Stimulated activated CD4-positive, alpha-beta T cell treated with anti-CD3 and anti-CD28 coated beads, TNF-alpha, amount 100 ng/mL, for 1 hour (primary cell): ENCODE measurements at regions not wholly inside any gene's neighbourhood (a gene's known extent, or its start where the extent isn't known, plus 50 kb on each side); places are given as distances from the start of the nearest gene placed in this dataset.
"Not testable (repeated sequence)": the region's sequence is repeated elsewhere in the genome, so short reads cannot be mapped to it uniquely, and the experiment has no call there.

Experiments used
- DNase-seq, 3 donors: peaks; one replicate each; pipeline ENCODE4 v3.0.0-alpha.2; 2020; ENCODE audit warnings: low read depth in 3 of 3, low spot score in 1 of 3

DNA sequence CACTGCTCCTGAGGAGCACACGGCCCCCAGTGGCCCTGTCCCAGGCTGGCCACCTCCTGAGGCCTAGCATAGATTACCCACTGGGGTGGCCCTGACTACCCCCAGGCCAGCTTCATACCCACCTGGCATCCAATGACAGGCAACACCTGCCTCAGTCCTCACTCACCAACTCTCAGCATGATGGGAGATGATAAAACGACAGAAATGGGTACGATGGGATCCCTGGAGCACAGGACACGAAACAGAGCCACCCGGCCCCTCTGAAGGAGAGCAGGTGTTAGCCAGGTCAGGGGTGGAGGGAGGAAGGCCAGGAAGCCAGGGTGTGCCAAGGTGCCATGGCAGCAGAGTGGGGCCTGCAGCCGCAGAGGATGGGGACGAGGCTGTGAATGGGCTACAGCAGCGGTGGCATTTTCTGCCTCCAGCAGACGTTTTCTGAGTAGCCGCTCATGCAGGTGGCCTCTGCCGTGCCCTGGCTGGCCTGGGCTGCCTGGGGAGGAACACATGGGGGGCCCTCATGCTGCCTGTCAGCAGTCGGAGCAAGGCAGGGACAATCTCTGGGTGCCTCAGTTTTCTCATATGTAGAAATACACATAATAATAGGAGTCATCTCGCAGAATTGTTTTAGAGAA, 50.2 kb upstream of the FGF3 start:
- no peak for DNase-seq

DNA sequence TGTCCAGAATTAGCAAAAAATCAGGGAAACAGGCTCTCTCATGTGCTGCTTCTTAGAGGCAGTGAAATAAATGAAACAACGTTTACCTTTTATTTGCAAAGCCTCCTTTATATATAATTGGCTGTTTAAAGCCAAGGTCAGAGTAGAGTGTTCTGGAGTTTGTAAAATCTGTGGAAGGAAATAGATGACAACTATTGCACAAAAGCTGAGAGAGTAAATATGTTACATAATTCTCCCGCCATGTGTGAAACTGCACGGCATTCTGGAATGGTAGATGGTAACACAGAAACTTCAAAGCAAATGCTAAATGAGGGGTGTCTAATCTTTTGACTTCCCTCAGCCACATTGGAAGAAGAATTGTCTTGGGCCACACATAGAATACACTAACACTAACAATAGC, 51.5 kb upstream of the FGF3 start:
- no peak for DNase-seq

DNA sequence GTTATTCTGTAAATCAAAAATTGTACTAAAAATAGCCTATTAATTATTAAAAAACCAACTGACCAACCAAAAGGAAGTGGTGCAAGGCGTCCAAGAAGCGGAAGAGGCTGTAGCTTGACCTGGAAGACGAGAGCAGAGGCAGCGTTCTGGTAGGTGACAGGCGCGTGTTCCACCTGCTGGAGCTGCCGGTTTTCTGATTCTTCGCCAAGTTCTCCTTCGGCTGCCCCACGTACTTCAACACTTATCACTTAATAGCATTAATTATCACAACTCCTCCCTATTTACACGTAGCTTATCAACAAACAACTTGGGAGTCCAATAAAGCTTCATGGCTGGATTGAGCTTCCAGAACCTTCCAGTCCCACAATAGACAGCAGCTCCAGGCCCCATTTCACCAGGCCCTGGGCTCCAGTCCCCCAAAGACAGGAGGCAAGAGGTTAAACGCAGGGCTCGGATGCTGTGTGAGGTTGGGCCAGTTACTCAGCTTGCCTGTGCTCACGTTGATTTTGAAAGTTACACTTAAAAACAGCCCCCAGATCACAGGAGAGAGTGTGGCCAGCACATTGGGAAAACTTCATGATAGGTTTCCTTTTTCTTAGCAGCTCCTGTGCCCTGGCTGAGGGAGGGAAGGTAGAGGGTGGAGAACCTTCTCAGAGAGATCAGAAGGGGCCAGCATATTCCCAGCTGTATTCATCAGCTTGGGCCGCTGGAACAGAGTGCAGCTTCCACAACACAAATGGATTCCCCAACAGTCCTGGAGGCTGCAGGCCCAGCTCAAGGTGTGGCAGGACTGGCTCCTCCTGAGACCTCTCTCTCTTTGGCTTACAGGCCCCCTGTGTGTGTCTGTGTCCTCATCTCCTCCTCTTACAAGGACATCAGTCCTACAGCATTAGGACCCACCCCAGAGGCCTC, 54.2 kb upstream of the FGF3 start:
- no peak for DNase-seq

DNA sequence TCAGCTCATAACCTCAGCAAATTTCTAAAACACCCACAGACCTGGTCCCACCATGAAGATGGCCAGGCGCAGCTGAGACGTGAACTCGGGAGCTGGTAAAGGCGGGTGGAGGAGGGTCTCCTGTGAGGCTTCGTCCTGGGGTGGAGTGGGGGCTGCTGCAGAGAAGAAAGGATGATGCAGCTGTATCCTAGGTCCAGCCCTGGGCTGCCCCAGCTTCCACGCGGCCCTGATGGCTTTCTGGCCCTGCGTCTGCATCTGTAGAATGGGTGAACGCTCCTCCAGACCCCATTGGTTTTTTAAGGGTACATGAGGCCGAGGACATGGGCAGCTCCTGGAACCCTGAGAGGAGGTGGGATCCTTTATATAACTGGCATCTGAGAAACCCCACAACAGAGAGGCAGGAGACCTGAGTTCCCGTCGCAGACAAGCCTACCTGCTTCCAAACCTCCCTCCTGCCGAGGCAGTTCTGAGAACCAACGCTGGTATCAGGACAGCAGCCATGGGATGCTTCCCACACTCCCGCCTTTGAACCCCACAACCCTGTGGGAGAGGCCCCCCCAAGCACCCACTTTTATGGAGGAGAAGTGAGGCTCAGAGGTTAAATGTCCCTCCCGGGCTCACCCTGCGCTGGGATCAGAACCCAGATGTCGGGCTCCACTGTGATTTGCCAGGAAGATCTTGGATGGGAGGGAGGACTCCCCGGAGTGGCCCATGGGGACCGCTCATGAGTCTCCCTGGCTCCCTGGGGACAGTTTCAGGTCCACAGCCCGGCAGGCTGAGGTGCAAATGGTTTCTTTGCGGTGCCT, 55.2 kb upstream of the FGF3 start:
- DNase-seq, result no peak

DNA sequence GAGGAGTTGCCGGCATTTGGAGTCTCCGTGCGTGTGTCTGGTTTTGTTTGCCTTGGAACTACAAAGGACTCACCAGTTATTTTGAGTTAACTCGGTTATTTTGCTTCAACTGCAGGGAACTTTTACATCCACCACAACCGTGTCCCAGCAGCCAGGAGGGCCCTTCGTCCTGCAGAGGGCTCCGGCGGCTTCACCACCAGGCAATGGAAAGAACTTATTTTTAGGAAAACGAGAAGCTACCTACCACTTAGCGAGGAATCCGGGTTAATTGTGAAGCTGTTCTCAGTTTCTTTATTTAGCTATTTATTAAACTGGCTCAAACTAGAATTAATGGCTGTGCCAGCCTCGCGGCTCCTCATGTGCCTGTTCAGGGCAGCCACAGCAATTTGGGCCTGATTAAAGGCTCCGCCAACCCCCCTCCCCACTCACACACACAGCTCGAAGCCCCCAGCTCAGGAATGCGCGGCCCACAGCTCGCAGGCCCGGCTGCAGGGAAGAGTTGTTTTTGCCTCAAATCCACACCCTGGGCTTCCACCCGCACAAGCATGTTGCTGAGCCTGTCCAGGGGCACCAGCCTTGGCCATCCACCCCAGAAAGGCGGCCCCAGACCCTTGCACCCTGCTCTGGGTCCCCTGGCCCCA, 55.9 kb upstream of the FGF3 start:
- DNase-seq, result no peak

DNA sequence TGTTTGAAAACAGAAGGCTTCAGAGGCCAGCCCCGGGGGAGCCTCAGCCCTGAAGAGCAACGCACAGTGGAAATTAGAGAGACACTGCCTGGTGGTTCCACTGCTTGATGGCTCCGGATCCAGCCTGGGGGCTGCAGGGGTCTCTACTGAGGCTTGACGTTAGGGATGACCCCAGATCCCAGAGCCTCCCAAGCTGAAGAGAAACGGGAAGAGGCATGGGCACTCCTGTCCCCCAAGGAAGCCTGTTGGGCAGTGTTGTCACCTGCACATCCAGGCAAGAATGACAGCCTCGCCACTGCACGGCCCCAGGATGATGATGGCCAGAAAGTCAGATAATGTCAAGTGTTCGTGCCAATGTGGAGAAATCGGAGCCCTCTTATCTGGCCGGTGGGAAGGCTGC, 56.8 kb upstream of the FGF3 start:
- DNase-seq, result no peak

DNA sequence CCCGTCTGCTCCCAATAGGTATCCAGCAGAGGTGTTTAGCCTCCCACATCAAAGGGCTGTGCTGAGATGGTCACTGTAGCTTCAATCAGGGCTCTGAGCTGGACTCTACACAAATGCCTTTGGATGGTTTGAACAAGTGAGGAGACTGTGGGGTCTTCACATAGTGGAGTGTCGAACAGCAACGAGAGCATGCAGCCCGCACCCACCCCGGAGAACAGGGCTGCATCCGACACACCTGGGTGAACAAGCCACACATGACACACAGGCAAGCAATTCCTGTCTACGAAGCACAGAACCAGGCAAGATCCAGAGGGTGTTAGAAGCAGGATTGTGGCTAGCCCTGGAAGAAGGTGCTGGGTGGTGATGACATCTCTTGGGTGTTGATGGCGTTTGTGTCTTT, 58.0 kb upstream of the FGF3 start:
- no peak for DNase-seq

DNA sequence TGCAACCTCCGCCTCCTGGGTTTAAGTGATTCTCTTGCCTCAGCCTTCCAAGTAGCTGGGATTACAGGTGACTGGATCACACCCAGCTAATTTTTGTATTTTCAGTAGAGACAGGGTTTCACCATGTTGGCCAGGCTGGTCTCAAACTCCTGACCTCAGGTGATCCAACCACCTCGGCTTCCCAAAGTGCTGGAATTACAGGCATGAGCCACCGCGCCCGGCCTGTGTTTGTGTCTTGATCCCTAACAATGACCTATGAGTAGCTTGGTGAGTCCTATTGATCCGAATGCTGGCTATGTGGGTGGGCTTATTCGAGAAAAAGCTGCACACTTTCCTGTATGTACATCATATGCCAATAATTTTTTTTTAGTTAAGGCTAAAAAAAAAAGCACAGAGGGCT, 58.5 kb upstream of the FGF3 start:
- DNase-seq, result not testable (repeated sequence)

DNA sequence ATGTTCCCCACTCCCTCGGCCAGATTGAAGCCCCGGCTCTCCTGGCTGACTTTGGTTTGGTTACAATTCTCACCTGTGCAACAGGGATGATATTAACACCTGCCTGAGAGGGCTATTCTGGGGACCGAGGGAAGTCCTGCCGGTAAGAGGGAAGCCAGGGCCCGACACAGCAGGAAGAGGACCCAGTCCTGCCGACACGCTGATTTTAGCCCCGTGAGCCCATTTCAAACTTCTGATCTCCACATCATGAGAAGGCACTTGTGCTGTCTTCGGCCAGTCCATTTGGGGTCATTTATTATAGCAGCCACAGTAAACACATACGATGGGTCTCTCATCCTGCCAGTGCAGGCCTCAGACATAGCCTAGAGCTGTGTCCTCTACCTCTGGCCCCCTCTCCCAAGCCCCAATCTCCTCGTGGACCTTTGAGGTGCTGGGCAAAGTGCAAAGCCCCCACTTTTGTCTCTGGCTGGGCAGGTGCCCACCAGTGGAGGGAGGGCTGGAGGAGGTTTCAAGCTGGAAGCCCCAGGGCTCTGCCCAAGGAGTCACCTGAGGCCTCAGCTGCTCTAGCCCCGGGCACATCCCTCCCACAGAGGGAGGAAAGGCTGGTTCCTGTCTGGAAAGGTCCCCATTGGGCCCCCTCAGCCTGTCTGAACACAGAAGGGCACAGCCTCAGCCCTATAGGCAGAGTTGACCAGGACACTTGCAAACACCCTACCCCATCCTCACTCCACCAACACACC, 59.1 kb upstream of the FGF3 start:
- DNase-seq, result no peak

DNA sequence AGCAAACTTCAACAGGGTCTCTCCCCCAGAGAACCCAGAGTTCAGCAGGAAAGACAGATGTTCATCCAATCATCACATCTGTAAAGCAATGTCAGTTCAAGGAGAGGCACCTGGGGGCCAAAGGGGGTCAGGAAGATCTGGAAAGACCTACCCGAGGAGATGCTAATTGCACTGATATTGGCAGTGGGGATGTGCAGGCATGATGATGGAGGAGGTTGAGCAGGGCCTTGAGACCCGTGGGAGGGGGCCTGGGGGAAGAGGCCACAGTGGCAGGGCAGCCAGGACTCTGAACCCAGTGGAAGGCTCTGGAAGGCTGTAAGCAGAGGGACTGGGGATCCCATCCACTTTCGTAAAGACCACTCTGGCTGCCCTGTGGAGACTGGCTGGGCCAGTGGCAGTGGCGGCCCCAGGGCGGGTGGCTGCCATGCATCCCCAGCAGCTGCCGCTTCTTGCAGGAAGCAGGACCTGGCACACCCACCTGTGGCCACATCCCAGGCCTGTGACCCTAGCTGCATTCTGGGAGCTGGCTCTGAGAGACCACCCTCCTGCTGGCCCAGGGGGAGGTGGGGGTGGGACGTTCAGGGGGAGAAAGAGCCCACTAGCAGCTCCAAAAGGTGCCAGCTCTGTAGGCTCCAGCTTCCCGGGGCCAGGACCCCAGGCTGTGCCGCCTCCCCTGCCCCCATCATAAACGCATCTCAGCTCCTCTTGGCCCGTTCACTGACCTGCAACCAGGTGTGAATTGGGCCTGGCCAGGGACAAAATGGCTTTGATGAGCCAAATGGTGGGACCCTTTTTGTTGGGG, 59.9 kb upstream of the FGF3 start:
- DNase-seq, result no peak

DNA sequence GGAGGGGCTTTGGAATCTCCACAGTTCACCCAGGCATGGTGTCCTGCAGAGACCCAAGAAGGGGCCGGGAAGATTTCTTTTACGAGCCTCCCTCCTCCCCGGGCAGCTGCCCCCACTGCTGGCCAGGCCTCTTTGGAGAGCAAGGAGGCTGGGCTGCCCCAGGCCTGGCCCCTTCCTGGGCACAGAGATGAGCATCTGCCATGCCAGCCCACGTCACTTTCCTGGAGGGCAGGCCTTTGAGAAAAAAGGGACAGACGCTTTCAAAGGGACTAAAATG, 60.5 kb upstream of the FGF3 start:
- DNase-seq, result no peak

DNA sequence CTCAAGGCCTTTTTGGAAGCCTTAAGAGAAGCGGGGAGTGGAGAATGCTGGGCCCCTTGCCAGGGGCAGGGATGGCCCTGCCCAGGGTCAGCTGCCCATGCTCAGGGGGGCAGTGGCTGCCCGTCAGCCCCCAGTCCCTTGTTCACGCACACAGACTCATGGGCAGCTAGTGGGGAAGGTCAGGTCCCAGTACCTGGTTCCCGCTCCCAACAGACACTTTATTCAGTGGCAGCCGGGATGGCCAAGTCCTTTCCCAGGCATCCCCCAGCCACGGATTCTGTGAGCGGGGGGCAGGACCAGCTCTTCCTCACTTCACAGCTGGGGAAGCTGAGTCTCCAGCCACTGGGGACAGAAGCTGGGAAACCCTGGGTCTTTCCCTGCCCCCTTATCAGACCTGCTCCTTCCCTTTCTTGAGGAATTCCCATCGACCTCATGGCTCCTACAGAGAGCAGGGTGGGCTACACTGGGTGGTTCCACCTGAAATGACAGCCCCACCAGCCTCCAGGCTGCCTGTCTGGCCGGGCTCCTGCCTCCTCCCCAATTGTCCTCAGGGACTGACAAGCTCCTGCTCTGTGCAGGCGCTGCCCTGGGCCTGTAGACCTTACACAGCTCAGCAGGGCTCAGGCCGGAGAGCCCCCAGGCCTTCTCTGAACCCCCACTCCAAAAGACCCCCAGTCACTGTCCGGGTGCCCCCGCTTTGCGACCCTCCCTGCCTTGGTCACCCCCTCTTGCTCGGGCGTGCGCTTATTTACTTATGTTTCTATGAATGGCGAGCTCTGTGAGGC, 61.0 kb upstream of the FGF3 start:
- DNase-seq, result no peak

DNA sequence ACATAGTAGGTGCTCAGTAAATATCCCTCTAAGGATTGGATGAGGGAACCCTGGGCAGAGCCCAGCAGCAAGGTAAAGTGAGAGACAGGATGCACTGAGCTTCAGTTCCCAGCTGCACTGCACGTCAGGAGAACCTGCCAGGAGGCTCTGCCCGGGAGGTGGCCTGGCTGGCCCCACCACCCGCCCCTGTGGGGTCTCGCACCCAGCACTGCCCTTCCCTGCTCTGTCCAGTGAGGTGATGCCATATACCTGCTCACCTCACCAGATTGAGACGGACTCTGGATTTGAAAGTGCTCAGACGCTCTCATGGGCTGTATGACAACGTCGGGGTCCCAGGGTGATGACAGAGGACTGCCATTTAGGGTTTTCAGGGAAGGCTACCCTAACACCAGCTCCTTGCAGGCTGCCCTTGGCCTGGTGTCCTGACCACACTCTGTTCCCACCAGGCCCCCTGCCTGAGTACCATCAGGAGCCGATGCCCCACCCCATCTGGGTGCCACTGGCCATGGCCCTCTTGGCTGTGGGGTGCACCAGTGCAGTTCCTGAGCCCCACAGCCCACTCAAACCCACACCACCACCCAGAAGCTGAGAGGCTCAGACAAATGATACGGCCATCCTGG, 61.7 kb upstream of the FGF3 start:
- DNase-seq, result no peak

DNA sequence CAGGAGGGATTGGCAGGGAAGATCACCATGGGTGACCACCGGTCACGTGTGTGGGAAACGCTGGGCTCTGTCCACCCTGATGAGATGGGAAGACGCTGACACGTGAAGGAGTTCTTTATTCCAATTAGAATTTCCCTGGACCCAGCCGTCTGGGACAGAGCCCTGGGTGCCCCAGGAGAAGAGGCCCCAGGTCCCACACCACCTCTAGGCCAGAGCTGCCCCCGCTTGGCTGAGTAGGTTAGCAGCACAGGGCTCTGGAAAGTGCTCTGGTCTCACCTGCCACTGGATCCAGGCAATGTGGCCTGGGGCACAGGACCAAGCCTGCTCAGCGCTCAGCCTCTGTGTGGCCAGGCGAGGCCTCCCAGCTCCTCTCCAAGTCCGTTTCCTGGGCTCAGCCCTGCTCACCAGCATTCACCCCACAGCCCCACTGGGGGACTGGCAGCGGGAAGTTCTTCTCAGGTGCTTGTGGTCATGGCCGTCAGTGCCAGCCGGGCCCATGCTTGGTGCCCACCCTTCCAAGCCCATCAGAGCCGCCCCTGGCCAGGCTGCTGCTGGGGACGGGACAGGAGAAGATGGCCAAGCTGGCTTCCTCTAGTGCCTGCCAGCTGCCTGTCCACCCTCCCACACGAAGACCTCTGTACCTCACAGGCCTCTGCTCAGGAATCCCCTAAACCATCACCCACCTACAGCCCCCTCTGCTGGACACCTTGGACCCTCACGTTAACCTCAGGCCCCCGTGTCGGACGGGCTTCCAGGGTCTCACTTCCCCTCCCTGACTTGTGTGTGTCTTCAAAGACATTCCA, 62.5 kb upstream of the FGF3 start:
- no peak for DNase-seq

DNA sequence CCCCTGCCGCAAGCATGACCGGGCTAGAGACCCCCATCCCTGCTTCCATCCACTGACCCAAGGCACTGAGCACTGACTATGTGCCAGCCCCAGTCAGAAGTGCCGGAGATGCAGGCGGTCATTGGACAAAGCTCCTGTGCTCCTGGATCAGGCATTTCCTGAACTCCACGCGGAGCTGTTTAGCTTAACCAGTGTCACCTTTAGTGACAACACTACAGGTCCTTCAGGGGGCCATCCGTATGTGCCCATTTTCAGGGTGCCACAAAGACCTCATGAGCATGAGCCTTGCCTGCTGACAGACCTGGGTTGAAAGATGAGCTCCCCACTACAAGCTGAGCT, 63.0 kb upstream of the FGF3 start:
- DNase-seq, result no peak

DNA sequence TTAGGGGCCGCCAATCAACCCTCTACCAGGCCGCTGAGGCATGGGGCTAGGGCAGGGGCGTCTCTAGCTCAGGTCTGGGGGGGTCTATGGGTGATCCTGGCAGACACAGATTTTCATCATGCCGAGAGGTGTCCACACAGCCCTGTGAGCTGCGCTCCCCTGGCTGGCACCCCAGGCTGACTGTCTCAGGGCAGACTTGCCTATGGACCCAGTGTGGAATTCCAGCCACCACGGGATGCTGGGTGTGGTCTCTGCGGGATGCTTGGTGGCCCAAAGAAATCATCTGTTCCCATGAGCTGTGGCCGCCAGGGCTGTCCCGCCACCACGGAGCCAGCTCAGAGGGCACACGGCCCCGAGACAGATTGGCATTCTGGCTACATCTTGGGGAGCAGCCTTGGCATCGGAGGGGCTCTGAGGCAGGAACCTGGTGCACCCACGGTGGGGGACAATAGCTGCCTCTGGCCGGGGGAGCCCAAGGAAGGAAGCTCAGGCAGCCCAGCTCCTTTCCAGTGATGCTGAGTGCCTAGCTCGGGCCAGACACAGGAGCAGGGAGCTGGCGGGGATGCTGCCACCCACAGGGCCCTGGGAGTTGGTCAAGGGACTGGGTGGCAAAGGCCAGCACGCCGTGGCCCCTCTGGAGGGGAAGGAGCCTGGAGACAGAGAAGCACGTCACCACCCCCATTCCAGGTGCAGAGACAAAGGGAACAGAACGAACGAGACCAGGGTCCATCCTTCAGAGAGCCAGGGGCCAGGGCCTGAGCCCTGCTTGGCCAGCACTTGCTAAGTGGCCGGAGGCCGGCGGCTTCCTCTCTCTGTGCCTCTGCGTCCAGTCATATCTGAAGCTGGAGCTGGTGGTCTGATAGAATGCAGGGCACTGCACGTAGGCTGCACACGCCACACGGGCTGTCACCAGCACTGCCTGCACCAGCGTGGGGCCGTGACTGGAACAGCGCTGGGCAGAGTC, 64.4 kb upstream of the FGF3 start:
- no peak for DNase-seq

DNA sequence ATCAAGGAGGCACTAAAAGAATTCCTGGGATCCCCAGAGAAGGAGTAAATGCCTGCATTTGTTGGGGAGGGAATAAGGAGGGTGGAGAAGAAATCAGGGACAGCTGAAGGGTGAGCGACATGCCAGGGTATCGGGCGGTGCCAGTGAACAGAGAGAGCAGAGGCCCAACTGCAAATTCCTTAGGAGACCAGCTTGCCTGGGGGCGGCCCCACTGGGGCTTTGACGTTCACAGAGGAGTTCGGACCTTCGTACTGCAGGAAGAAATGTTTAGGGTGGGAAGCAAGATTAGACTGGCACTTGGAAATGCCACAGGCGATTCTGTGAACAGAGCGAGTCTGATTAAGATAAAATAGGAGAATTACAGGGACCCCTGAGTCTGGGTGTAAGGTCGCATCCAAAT, 65.1 kb upstream of the FGF3 start:
- DNase-seq, result no peak
